HepG2 (cell line): ENCODE measurements at regions not wholly inside any gene's neighbourhood (a gene's known extent, or its start where the extent isn't known, plus 50 kb on each side); places are given as distances from the start of the nearest gene placed in this dataset.

ENCODE experiments used
- ATAC-seq: fragments of 200-7000 bp; cut with Tn5 transposase; 3 replicates; pipeline ENCODE4 v1.9.1; 2020; ENCODE audit warnings: mild to moderate bottlenecking, moderate library complexity
- BruUV-seq: library from RNA; stranded (reverse); fragments of 400-500 nt; replicated peaks from 2 replicates; lab custom pipeline; 2021; lab: Mats Ljungman, UMichigan
- CTCF ChIA-PET: fragments of 300-600 bp; formaldehyde crosslinking; extraction: SDS; loops from one replicate; lab custom pipeline; 2021; ENCODE audit warnings: low total read pairs, inconsistent platforms, low intra/inter-chr PET ratio; lab: Yijun Ruan, JAX
- POLR2A ChIA-PET: fragments of 350-600 bp; sonication (Branson Sonifier 250); formaldehyde crosslinking; loops from one replicate; lab custom pipeline; 2020; ENCODE audit warnings: antibody characterized with exemption, inconsistent platforms; lab: Yijun Ruan, JAX
- DNase-seq: peaks from one replicate; pipeline ENCODE4 v3.0.0-alpha.2; 2015; ENCODE audit warnings: low spot score
- FAIRE-seq: peaks from 3 replicates; lab custom pipeline; 2011; peaks lifted over from hg19 to GRCh38; lab: Jason Lieb, UNC
- H2AFZ ChIP-seq: one replicate; pipeline ENCODE4 v1.6.1; 2011; ENCODE audit warnings: low read length, inconsistent platforms
- H3K27ac ChIP-seq: fragments of 300-600 bp; 3 replicates; pipeline ENCODE4 v1.8.0; 2011; ENCODE audit warnings: mixed run types, mild to moderate bottlenecking, mixed read lengths, low read length, inconsistent platforms; ENCODE audit not compliant: insufficient read depth; ENCODE audit errors: extremely low read length
- H3K27me3 ChIP-seq, 2 experiments: fragments of 200-600 bp in 1 of 2; 2 replicates in 1 of 2; 3 replicates in 1 of 2; pipeline versions ENCODE4 v1.6.0 to v1.8.0; 2011; ENCODE audit warnings: low read length in 2 of 2, mild to moderate bottlenecking in 2 of 2, moderate library complexity in 2 of 2, inconsistent platforms in 1 of 2; ENCODE audit not compliant: insufficient read depth in 2 of 2, control insufficient read depth in 1 of 2
- H3K36me3 ChIP-seq, 2 experiments: fragments of 200-600 bp in 1 of 2; replicated peaks in 1 of 2; 2 replicates in 1 of 2; 3 replicates in 1 of 2; pipeline versions ENCODE4 v1.5.1 to v1.8.0; 2011; ENCODE audit warnings: low read length in 2 of 2, inconsistent platforms in 1 of 2; ENCODE audit not compliant: insufficient read depth in 2 of 2, control insufficient read depth in 1 of 2
- H3K4me1 ChIP-seq: 2 replicates; pipeline ENCODE4 v1.5.1; 2012; ENCODE audit warnings: low read length, inconsistent platforms; ENCODE audit not compliant: insufficient read depth
- H3K4me2 ChIP-seq: 2 replicates; pipeline ENCODE4 v1.6.0; 2011; ENCODE audit warnings: low read depth, low read length, inconsistent platforms
- H3K4me3 ChIP-seq, 3 experiments: fragments of 200-600 bp in 1 of 3; sonication (generic), shearing (Covaris generic) in 1 of 3; replicated peaks in 1 of 3; 2 replicates each; pipeline ENCODE4 v1.5.1; 2011 to 2016; ENCODE audit warnings: low read length in 3 of 3, inconsistent platforms in 2 of 3, low read depth in 2 of 3, mild to moderate bottlenecking in 2 of 3, control low read depth in 1 of 3, mixed read lengths in 1 of 3; ENCODE audit not compliant: insufficient read depth in 1 of 3
- H3K79me2 ChIP-seq: one replicate; pipeline ENCODE4 v1.6.1; 2011; ENCODE audit warnings: low read length, inconsistent platforms; ENCODE audit not compliant: insufficient read depth
- H3K9ac ChIP-seq: 2 replicates; pipeline ENCODE4 v1.6.0; 2011; ENCODE audit warnings: mild to moderate bottlenecking, low read depth, low read length, inconsistent platforms; ENCODE audit not compliant: insufficient read depth
- H3K9me3 ChIP-seq: 2 replicates; pipeline ENCODE4 v1.5.1; 2012; ENCODE audit warnings: mild to moderate bottlenecking, low read length
- H4K20me1 ChIP-seq: 2 replicates; pipeline ENCODE4 v1.6.0; 2011; ENCODE audit warnings: inconsistent platforms, mild to moderate bottlenecking, low read length, moderate library complexity; ENCODE audit not compliant: insufficient read depth
- DMTF1 ChIP-seq: sonication (generic); formaldehyde crosslinking; IDR thresholded peaks from 2 replicates; pipeline ENCODE4 v1.4.0; 2020; ENCODE audit warnings: mild to moderate bottlenecking, missing genetic modification reagents
- GATAD2A ChIP-seq: IDR thresholded peaks from 2 replicates; pipeline ENCODE4 v1.6.1; 2016
- MAFF ChIP-seq: IDR thresholded peaks from 2 replicates; pipeline ENCODE4 v1.6.1; 2011; ENCODE audit warnings: low read depth, low read length, improper control_type of control experiment
- MTF1 ChIP-seq: sonication (generic); formaldehyde crosslinking; IDR thresholded peaks from 2 replicates; pipeline ENCODE4 v1.5.0; 2020; ENCODE audit warnings: missing genetic modification reagents
- POLR2AphosphoS5 ChIP-seq: IDR thresholded peaks from 2 replicates; pipeline ENCODE4 v1.6.1; 2012; ENCODE audit warnings: low read depth, low read length
- SRF ChIP-seq: IDR thresholded peaks from 2 replicates; pipeline ENCODE4 v1.6.1; 2011; ENCODE audit warnings: mild to moderate bottlenecking, low read depth, low read length, moderate library complexity
- TGIF2 ChIP-seq: IDR thresholded peaks from 2 replicates; pipeline ENCODE4 v1.6.1; 2016; ENCODE audit warnings: control low read depth, missing compliant biosample characterization
- XRCC5 ChIP-seq: fragments of 200-400 bp; formaldehyde crosslinking; optimal IDR thresholded peaks from 2 replicates; pipeline ENCODE3; 2017; ENCODE audit warnings: mild to moderate bottlenecking, low read length
- ZNF512 ChIP-seq: sonication (generic); formaldehyde crosslinking; IDR thresholded peaks from 2 replicates; pipeline ENCODE4 v1.4.0; 2020; ENCODE audit warnings: mild to moderate bottlenecking, missing genetic modification reagents
- ZNF772 ChIP-seq: sonication (generic); formaldehyde crosslinking; IDR thresholded peaks from 2 replicates; pipeline ENCODE4 v1.5.0; 2020; ENCODE audit warnings: mild to moderate bottlenecking, missing genetic modification reagents
- ZSCAN5A ChIP-seq: sonication (generic); formaldehyde crosslinking; IDR thresholded peaks from 2 replicates; pipeline ENCODE4 v1.8.0; 2022; ENCODE audit warnings: mild to moderate bottlenecking, missing genetic modification reagents, borderline replicate concordance
- WGBS: methylation state at CpG from one replicate; pipeline ENCODE4 v1.1.6; 2017; ENCODE audit warnings: low lambda C conversion rate; 5-methylcytosine and 5-hydroxymethylcytosine counted together
- in situ Hi-C: cut with HindIII; loops from 2 replicates; pipeline ENCODE4 v1.10.0; 2017; ENCODE audit warnings: low pct_unique_long_range_greater_than_20kb; ENCODE audit not compliant: extremely low pct_ligation_motif_present
- intact Hi-C: fragments of 100-400 bp; cut with micrococcal nuclease; formaldehyde crosslinking; loops from one replicate; pipeline ENCODE4 v1.10.0; 2022; ENCODE audit not compliant: unreplicated experiment
- TF ChIP-seq, protein P1 (sequence below): sonication (generic); formaldehyde crosslinking; IDR thresholded peaks from 2 replicates; pipeline ENCODE4 v1.8.1; 2023; ENCODE audit warnings: mild to moderate bottlenecking, missing genetic modification reagents

- TF ChIP-seq ZNF512 (CRISPR knock-in tag) (no peak), ZSCAN5A (no peak), MAFF (no peak), DMTF1 (no peak), TGIF2 (CRISPR knock-in tag) (no peak)
Observed at GRCh38 chr19:30082611-30083010, 140.6 kb downstream of the URI1 start (continued).

DNA sequence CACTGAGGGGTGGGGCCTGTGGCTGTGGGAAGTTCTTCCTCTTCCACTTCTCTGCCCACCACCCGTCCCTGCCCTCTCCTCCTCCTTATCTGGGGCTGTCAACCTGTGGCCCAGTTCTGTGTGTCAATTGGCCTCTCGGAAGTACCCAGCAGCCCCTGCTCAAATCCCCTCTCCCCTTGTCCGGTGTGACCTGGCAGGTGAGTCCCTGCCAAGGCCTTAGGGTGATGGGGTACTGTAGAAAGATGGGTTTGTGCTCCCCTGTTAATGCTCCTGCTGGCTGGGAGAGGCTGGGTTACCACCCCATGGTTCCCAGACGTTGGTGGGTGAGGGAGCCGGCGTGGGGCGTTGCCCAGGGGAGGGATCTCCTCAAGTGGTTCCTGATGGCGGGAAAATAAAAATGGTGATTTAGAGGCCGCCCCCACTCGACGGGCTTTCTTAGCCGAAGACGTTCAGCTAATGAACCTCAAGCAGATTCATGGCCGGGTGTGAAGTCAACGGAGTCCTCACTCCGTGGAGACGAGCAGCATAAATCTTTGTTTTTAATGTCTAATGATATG lies 141.2 kb downstream of the URI1 start:
- no TSS peak for BruUV-seq
- no peak overlapping the region for H3K9ac ChIP-seq
- in situ Hi-C loops (no loop called here), intact Hi-C loops (no loop called here)
- WGBS, result 48% methylated on average over 16 of the region's 17 CpGs
- H3K4me3 ChIP-seq, result no peak overlapping the region
- H4K20me1 ChIP-seq, result no peaks in the 10 kb centered on the region
- H3K79me2 ChIP-seq, result no peaks in the 10 kb centered on the region
- no peak for TF ChIP-seq MTF1
- TF ChIP-seq XRCC5, result no peak
- TF ChIP-seq, protein P1, sequence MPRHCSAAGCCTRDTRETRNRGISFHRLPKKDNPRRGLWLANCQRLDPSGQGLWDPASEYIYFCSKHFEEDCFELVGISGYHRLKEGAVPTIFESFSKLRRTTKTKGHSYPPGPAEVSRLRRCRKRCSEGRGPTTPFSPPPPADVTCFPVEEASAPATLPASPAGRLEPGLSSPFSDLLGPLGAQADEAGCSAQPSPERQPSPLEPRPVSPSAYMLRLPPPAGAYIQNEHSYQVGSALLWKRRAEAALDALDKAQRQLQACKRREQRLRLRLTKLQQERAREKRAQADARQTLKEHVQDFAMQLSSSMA, result no peak
- no peak for TF ChIP-seq ZNF772 (CRISPR knock-in tag)
- TF ChIP-seq SRF, result no peak
- TF ChIP-seq GATAD2A (CRISPR knock-in tag), result no peak
- TF ChIP-seq POLR2AphosphoS5, result no peak
- peaks cover 0 to 6% of the 10 kb centered on the region in 2 experiments; a peak in 2 of 5 replicates for H3K27me3 ChIP-seq
- H3K4me2 ChIP-seq, result no peak overlapping the region
- no peak overlapping the region for H2AFZ ChIP-seq
- DNase-seq (no peak), FAIRE-seq (no peak), ATAC-seq (no peak)
- H3K9me3 ChIP-seq, result no peaks in the 10 kb centered on the region
- H3K27ac ChIP-seq, result no peak overlapping the region
- CTCF ChIA-PET, result no interaction called here
- H3K36me3 ChIP-seq, result no peaks in the 10 kb centered on the region
- no peaks in the 10 kb centered on the region for H3K4me1 ChIP-seq
- POLR2A ChIA-PET, result no interaction called here
